Natural killer cell (primary cell): ENCODE measurements at regions not wholly inside any gene's neighbourhood (a gene's known extent, or its start where the extent isn't known, plus 50 kb on each side); places are given as distances from the start of the nearest gene placed in this dataset.

Experiments
- ATAC-seq, 3 donors: fragments of 150-1000 bp in 2 of 3; fragments of 200-7000 bp in 1 of 3; cut with Tn5 transposase; 1 replicate in 1 of 3; 2 replicates in 2 of 3; pipeline ENCODE4 v1.10.0; 2021; ENCODE audit warnings: mild to moderate bottlenecking in 2 of 3, moderate library complexity in 2 of 3
- DNase-seq, 2 donors: peaks; one replicate each; pipeline versions ENCODE4 v3.0.0 to v3.0.0-alpha.2; 2013 to 2021; ENCODE audit warnings: mixed read lengths in 1 of 2
- H3K27ac ChIP-seq: one replicate; pipeline ENCODE4 v1.5.1; 2013; ENCODE audit warnings: mild to moderate bottlenecking, low read length
- H3K27me3 ChIP-seq: one replicate; pipeline ENCODE4 v1.6.1; 2013; ENCODE audit warnings: low read length; ENCODE audit not compliant: control insufficient read depth, insufficient read depth
- H3K36me3 ChIP-seq: one replicate; pipeline ENCODE4 v1.6.1; 2013; ENCODE audit warnings: low read length; ENCODE audit not compliant: control insufficient read depth, insufficient read depth
- H3K4me1 ChIP-seq: one replicate; pipeline ENCODE4 v1.6.1; 2013; ENCODE audit warnings: low read length; ENCODE audit not compliant: control insufficient read depth, insufficient read depth
- H3K4me3 ChIP-seq: one replicate; pipeline ENCODE4 v1.5.1; 2013; ENCODE audit warnings: low read length
- H3K9me3 ChIP-seq: one replicate; pipeline ENCODE4 v1.6.1; 2013; ENCODE audit warnings: low read length; ENCODE audit not compliant: control insufficient read depth, insufficient read depth
- H3K27ac Mint-ChIP-seq, 2 donors: one replicate each; pipeline ENCODE4 v1.8.0; 2022; ENCODE audit warnings: mild to moderate bottlenecking in 2 of 2, mixed read lengths in 2 of 2, moderate library complexity in 1 of 2
- H3K27me3 Mint-ChIP-seq, 2 donors: one replicate each; pipeline ENCODE4 v1.8.0; 2022; ENCODE audit warnings: low read depth in 2 of 2, mixed read lengths in 2 of 2
- H3K36me3 Mint-ChIP-seq: one replicate; pipeline ENCODE4 v1.8.0; 2022; ENCODE audit warnings: mixed read lengths
- H3K4me1 Mint-ChIP-seq, 2 donors: one replicate each; pipeline ENCODE4 v1.8.0; 2022; ENCODE audit warnings: mixed read lengths in 2 of 2
- H3K4me3 Mint-ChIP-seq: one replicate; pipeline ENCODE4 v1.8.0; 2022; ENCODE audit warnings: mild to moderate bottlenecking, moderate library complexity, mixed read lengths
- H3K9me3 Mint-ChIP-seq, 2 donors: one replicate each; pipeline ENCODE4 v1.8.0; 2022; ENCODE audit warnings: mixed read lengths in 2 of 2
- CTCF ChIP-seq: fragments of 200-600 bp; IDR thresholded peaks from one replicate; pipeline ENCODE4 v1.8.0; 2022; ENCODE audit warnings: antibody characterized with exemption
- WGBS: methylation state at CpG from one replicate; pipeline ENCODE4 v1.1.7; 2013; ENCODE audit warnings: missing lambda C conversion rate; ENCODE audit not compliant: insufficient coverage; 5-methylcytosine and 5-hydroxymethylcytosine counted together
- intact Hi-C: fragments of 100-400 bp; cut with micrococcal nuclease; formaldehyde crosslinking; loops from one replicate; pipeline ENCODE4 v1.14.2; 2022

DNA sequence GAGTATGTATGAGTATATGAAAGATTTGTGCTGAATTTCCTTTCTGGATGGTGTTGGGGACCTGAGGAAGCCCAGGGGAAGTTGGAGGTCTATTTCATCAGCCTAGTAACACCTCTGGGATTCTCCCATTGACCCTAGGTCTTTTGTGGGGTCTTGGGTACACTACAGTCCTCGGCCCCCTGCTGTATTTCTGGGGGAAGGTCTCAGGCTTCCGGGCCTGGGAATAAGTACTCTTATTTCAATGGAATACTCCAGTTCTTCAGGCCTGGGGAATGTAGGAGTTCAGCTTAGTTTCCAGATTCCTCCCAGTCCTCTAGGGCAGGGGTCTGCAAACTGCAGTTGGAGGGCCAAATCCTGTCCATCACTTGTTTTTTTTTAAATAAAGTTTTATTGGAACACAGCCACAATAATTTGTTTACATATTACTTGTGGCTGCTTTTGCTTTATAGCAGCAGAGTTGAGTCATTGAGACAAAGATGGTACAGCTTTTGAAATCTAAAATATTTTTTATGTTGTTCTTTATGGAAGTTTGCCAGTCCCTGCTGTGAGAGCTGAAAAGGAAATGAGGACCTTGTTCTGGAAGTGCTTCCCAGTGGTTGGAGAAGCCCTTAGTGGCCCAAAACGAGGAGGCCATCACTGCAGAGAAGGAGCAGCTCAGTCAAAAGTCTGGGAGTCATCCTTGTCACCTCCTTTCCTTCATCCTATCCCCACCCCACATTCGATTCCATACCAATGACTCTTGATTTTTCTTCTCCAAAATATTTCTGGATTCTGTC is 142.5 kb upstream of the HS3ST2 start:
- Histone ChIP-seq H3K27me3 (no peaks in the 10 kb centered on the region), H3K9me3 (no peaks in the 10 kb centered on the region), H3K4me3 (no peak overlapping the region), H3K36me3 (no peaks in the 10 kb centered on the region), H3K27ac (no peak overlapping the region), H3K4me1 (no peaks in the 10 kb centered on the region)
- Mint-ChIP-seq H3K36me3 (no peaks in the 10 kb centered on the region), H3K27me3 (no peaks in the 10 kb centered on the region), H3K9me3 (no peaks in the 10 kb centered on the region), H3K4me3 (no peak overlapping the region), H3K4me1 (no peaks in the 10 kb centered on the region), H3K27ac (no peak overlapping the region)
- TF ChIP-seq CTCF, result no peak
- ATAC-seq (no peak), DNase-seq (no peak)
- intact Hi-C loops, result no loop called here
- WGBS, result 75% methylated on average over 4 of the region's 4 CpGs

DNA sequence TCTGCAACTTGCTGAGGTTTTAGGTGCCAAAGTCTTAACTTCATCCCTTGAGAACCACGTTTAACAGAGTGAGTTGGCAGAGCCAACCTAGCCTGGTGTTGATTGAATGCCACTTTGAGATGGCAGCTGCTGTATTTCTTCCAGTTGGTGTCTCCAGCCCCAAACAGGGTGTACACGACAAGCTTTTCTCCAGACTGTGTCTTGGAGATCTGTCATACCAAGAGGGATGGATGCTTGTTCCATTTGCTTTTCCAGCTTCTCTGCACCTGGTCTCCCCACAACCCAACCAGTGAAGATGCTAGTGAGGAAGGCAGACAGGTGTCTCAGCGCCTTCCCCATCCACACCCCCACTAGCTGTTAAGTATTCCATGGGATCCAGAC is 141.1 kb upstream of the HS3ST2 start:
- Mint-ChIP-seq H3K27ac (no peak overlapping the region), H3K9me3 (no peaks in the 10 kb centered on the region), H3K27me3 (no peaks in the 10 kb centered on the region), H3K4me3 (no peak overlapping the region), H3K36me3 (no peaks in the 10 kb centered on the region), H3K4me1 (no peaks in the 10 kb centered on the region)
- no peak overlapping the region for H3K4me3 ChIP-seq
- H3K27ac ChIP-seq, result no peak overlapping the region
- no peaks in the 10 kb centered on the region for H3K4me1 ChIP-seq
- no peaks in the 10 kb centered on the region for H3K9me3 ChIP-seq
- ATAC-seq (no peak), DNase-seq (no peak)
- whole genome bisulfite sequencing, result 85% methylated on average over 3 of the region's 3 CpGs
- no peaks in the 10 kb centered on the region for H3K27me3 ChIP-seq
- H3K36me3 ChIP-seq, result no peaks in the 10 kb centered on the region
- intact Hi-C loops, result no loop called here
- no peak for TF ChIP-seq CTCF

DNA sequence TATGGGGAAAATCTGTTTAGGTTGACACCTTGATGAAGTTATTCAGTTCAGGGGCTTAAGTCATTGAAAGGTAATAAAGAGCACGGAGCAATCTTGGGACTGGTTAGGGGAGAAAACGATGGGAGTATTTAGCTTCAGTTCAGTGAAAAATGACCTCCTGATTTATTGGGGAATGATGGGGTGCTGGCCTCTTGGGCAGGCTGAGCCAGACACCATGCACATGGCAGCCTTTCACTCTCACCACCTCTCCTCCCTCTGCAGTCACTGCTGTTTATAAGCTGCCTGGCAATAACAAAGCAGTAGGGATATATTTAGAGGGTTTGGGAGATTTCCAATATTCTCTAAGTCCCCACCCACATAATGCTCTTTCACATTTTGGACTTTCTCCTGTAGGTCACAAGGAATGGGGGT is 140.5 kb upstream of the HS3ST2 start:
- Mint-ChIP-seq H3K4me1 (no peaks in the 10 kb centered on the region), H3K36me3 (no peaks in the 10 kb centered on the region), H3K4me3 (no peak overlapping the region), H3K9me3 (no peaks in the 10 kb centered on the region), H3K27ac (no peak overlapping the region), H3K27me3 (no peaks in the 10 kb centered on the region)
- ATAC-seq (no peak), DNase-seq (no peak)
- H3K27me3 ChIP-seq, result no peaks in the 10 kb centered on the region
- H3K9me3 ChIP-seq, result no peaks in the 10 kb centered on the region
- 73% methylated on average over 2 of the region's 2 CpGs for WGBS
- intact Hi-C loops, result no loop called here
- TF ChIP-seq CTCF, result no peak
- H3K4me1 ChIP-seq, result no peaks in the 10 kb centered on the region
- no peak overlapping the region for H3K4me3 ChIP-seq
- H3K36me3 ChIP-seq, result no peaks in the 10 kb centered on the region
- H3K27ac ChIP-seq, result no peak overlapping the region

DNA sequence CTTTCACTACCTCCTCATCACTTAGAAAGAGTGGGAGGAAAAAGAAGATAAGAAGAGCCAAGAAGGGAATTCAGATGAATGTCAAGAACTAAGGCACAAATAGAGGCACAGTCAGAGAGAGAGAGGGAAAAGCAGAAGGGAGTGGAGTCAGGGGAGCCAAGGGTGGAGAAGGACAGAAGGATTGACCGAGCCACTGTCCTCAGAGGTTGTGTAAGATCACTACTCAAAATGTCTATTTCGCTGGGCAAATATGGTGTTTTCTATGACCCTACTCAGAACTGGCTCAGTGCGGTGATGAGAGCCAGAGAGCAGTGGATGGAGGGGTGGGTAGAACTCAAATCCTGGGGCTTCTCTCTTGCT is 139.2 kb upstream of the HS3ST2 start:
- no peak for TF ChIP-seq CTCF
- Histone ChIP-seq H3K27me3 (no peaks in the 10 kb centered on the region), H3K4me3 (no peak overlapping the region), H3K4me1 (no peaks in the 10 kb centered on the region), H3K36me3 (no peaks in the 10 kb centered on the region), H3K27ac (no peak overlapping the region), H3K9me3 (no peaks in the 10 kb centered on the region)
- intact Hi-C loops, result no loop called here
- Mint-ChIP-seq H3K9me3 (no peaks in the 10 kb centered on the region), H3K4me3 (no peak overlapping the region), H3K27me3 (no peaks in the 10 kb centered on the region), H3K27ac (no peak overlapping the region), H3K4me1 (no peaks in the 10 kb centered on the region), H3K36me3 (no peaks in the 10 kb centered on the region)
- no peak for DNase-seq
- ATAC-seq, result peak in 1 of 3 donors; percentile 1
- WGBS, result 90% methylated on average over 3 of the region's 3 CpGs
